Panc1 (cell line): ENCODE measurements at regions not wholly inside any gene's neighbourhood (a gene's known extent, or its start where the extent isn't known, plus 50 kb on each side); places are given as distances from the start of the nearest gene placed in this dataset.

ENCODE experiments used
- ATAC-seq: fragments of 200-7000 bp; cut with Tn5 transposase; 2 replicates; pipeline ENCODE4 v1.9.1; 2020; ENCODE audit warnings: mild to moderate bottlenecking, moderate library complexity
- BruUV-seq: library from RNA; stranded (reverse); fragments of 400-500 nt; replicated peaks from 2 replicates; lab custom pipeline; 2021; lab: Mats Ljungman, UMichigan
- CTCF ChIA-PET: fragments of 300-600 bp; sonication (Branson Sonifier 250); formaldehyde crosslinking; loops from one replicate; lab custom pipeline; 2022; ENCODE audit warnings: antibody characterized with exemption; lab: Charles Lee
- POLR2A ChIA-PET: fragments of 300-600 bp; sonication (Branson Sonifier 250); formaldehyde crosslinking; loops from one replicate; lab custom pipeline; 2022; ENCODE audit warnings: antibody characterized with exemption; lab: Charles Lee
- DNase-seq: peaks from one replicate; pipeline ENCODE4 v3.0.0-alpha.2; 2010; ENCODE audit warnings: low read depth, low spot score
- H3K27ac ChIP-seq: 2 replicates; pipeline ENCODE4 v1.5.1; 2011; ENCODE audit warnings: mild to moderate bottlenecking, low read length, inconsistent platforms
- H3K27me3 ChIP-seq: fragments of 200-500 bp; sonication (Bioruptor generic); 2 replicates; pipeline ENCODE4 v1.6.0; 2014; ENCODE audit warnings: low read length, inconsistent platforms; ENCODE audit not compliant: control insufficient read depth, insufficient read depth
- H3K36me3 ChIP-seq: fragments of 200-500 bp; sonication (Bioruptor generic); 2 replicates; pipeline ENCODE4 v1.5.1; 2014; ENCODE audit warnings: inconsistent platforms, mild to moderate bottlenecking, low read length, moderate library complexity; ENCODE audit not compliant: control insufficient read depth, insufficient read depth
- H3K4me1 ChIP-seq: 2 replicates; pipeline ENCODE4 v1.5.1; 2011; ENCODE audit warnings: inconsistent platforms, mild to moderate bottlenecking, low read length, moderate library complexity; ENCODE audit not compliant: control insufficient read depth, insufficient read depth
- H3K4me3 ChIP-seq, 2 experiments: 2 replicates each; pipeline ENCODE4 v1.5.1; 2011 to 2012; ENCODE audit warnings: low read depth in 2 of 2, low read length in 2 of 2, mild to moderate bottlenecking in 2 of 2, inconsistent platforms in 1 of 2, moderate library complexity in 1 of 2
- H3K9me3 ChIP-seq: fragments of 200-500 bp; sonication (Bioruptor generic); 2 replicates; pipeline ENCODE4 v1.5.1; 2014; ENCODE audit warnings: low read depth, mild to moderate bottlenecking, inconsistent platforms, low read length, moderate library complexity; ENCODE audit not compliant: control insufficient read depth, insufficient read depth
- TCF7L2 ChIP-seq: IDR thresholded peaks from 2 replicates; pipeline ENCODE4 v1.6.1; 2011; ENCODE audit warnings: mild to moderate bottlenecking, low read depth, low read length, inconsistent platforms
- in situ Hi-C: cut with HindIII; loops from 2 replicates; pipeline ENCODE4 v1.10.0; 2016; ENCODE audit warnings: low sequenced_read_pairs, low pct_unique_long_range_greater_than_20kb
- intact Hi-C: fragments of 100-400 bp; cut with micrococcal nuclease; formaldehyde crosslinking; loops from one replicate; pipeline ENCODE4 v1.10.0; 2022; ENCODE audit not compliant: unreplicated experiment
- TF ChIP-seq, protein P1 (sequence below): fragments of 450-650 bp; IDR thresholded peaks from 2 replicates; pipeline ENCODE4 v1.5.1; 2017; ENCODE audit warnings: mild to moderate bottlenecking
- TF ChIP-seq, protein P2 (sequence below), 2 experiments: IDR thresholded peaks; 2 replicates each; pipeline ENCODE4 v1.6.1; 2011 to 2012; ENCODE audit warnings: low read depth in 2 of 2, control low read depth in 1 of 2, low read length in 1 of 2, mild to moderate bottlenecking in 1 of 2, moderate library complexity in 1 of 2; ENCODE audit not compliant: insufficient read depth in 1 of 2

DNA sequence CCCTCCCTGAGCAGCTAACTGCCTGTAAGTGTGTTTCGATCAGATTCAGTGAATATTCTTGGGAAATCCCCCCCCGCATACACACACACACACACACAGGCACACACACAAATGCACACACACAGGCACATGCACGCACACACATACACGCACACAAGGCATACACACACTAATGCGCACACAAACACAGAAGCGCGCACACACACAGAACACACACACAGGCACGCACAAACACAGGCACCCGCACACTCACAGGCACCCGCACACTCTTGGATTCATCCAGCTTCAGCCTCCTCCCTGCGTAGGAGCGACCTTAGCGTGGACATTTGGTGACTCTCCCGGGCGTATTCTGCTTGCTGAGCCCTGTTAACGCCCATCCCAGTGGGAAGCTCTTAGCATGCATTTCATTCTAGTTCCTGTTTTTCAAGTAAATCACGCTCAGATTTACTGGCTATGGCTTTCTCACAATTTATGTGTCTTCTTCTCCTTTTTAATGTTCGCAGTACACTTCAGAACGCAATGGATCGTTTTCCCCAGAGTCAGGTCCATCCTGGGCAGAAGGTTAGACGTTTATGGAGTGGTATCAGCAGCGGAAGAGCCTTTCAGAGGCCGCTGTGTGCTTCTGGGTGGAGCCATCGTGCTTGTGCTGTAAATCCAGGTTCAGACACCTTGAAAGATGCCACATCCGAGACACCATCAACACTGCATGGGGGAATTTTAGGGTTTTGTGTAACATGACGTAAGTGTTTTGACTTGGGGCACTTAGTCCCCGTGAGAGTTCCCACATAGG is 656.6 kb downstream of the GALR1 start:
- CTCF ChIA-PET, result no interaction called here
- H3K36me3 ChIP-seq, result no peaks in the 10 kb centered on the region
- peaks cover 10% of the 10 kb centered on the region for H3K27me3 ChIP-seq
- ATAC-seq (peak; percentile 33; the same call in 1 of the 2 replicates), DNase-seq (no peak)
- TF ChIP-seq, protein P1, sequence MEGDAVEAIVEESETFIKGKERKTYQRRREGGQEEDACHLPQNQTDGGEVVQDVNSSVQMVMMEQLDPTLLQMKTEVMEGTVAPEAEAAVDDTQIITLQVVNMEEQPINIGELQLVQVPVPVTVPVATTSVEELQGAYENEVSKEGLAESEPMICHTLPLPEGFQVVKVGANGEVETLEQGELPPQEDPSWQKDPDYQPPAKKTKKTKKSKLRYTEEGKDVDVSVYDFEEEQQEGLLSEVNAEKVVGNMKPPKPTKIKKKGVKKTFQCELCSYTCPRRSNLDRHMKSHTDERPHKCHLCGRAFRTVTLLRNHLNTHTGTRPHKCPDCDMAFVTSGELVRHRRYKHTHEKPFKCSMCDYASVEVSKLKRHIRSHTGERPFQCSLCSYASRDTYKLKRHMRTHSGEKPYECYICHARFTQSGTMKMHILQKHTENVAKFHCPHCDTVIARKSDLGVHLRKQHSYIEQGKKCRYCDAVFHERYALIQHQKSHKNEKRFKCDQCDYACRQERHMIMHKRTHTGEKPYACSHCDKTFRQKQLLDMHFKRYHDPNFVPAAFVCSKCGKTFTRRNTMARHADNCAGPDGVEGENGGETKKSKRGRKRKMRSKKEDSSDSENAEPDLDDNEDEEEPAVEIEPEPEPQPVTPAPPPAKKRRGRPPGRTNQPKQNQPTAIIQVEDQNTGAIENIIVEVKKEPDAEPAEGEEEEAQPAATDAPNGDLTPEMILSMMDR, result no peak
- TF ChIP-seq, protein P2, sequence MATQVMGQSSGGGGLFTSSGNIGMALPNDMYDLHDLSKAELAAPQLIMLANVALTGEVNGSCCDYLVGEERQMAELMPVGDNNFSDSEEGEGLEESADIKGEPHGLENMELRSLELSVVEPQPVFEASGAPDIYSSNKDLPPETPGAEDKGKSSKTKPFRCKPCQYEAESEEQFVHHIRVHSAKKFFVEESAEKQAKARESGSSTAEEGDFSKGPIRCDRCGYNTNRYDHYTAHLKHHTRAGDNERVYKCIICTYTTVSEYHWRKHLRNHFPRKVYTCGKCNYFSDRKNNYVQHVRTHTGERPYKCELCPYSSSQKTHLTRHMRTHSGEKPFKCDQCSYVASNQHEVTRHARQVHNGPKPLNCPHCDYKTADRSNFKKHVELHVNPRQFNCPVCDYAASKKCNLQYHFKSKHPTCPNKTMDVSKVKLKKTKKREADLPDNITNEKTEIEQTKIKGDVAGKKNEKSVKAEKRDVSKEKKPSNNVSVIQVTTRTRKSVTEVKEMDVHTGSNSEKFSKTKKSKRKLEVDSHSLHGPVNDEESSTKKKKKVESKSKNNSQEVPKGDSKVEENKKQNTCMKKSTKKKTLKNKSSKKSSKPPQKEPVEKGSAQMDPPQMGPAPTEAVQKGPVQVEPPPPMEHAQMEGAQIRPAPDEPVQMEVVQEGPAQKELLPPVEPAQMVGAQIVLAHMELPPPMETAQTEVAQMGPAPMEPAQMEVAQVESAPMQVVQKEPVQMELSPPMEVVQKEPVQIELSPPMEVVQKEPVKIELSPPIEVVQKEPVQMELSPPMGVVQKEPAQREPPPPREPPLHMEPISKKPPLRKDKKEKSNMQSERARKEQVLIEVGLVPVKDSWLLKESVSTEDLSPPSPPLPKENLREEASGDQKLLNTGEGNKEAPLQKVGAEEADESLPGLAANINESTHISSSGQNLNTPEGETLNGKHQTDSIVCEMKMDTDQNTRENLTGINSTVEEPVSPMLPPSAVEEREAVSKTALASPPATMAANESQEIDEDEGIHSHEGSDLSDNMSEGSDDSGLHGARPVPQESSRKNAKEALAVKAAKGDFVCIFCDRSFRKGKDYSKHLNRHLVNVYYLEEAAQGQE (IDR thresholded peaks at IDR 0.05; ENCODE audit: insufficient read depth in 1 of 2, low read depth in 2 of 2, low read length in 1 of 2), result no peak
- no peak for TF ChIP-seq TCF7L2
- BruUV-seq, result no TSS peak
- no peak overlapping the region for H3K4me3 ChIP-seq
- in situ Hi-C loops, result no loop called here
- intact Hi-C loops, result no loop called here
- POLR2A ChIA-PET, result no interaction called here
- no peaks in the 10 kb centered on the region for H3K9me3 ChIP-seq
- no peak overlapping the region for H3K27ac ChIP-seq
- no peaks in the 10 kb centered on the region for H3K4me1 ChIP-seq

DNA sequence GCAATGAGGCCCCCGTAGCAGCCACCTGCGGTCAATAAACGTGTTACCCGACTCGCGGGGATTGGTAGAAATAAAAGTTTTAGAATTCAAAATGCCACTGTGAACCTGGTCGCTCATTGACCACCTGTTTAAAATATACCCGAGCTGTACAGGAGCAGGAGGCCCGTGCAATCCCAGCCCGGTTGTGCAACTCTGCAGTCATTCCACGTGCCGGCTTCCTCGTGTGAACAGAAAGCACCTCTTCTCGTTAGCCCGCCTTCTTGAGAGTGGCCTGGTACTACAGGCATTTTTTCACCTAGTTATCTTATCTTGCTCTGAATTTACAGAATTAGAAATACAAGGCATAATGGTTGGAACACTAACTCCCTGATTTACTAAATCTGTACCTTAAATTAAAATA is 660.7 kb downstream of the GALR1 start:
- H3K27ac ChIP-seq, result no peak overlapping the region
- TF ChIP-seq, protein P1, result no peak

More for the DNA sequence above, 660.7 kb downstream of the GALR1 start:
- no TSS peak for BruUV-seq
- DNase-seq (no peak), ATAC-seq (no peak)
- H3K4me1 ChIP-seq, result no peaks in the 10 kb centered on the region
- intact Hi-C loops (loop anchor here (10.0 kb wide), 1 partner anchor 1074 kb away; no protein-coding TSS in a partner anchor), in situ Hi-C loops (no loop called here)
- peaks cover 17% of the 10 kb centered on the region for H3K27me3 ChIP-seq
- ChIA-PET POLR2A (no interaction called here), CTCF (no interaction called here)
- no peaks in the 10 kb centered on the region for H3K9me3 ChIP-seq
- no peak overlapping the region for H3K4me3 ChIP-seq
- H3K36me3 ChIP-seq, result no peaks in the 10 kb centered on the region
